HG02870 (cell line): ENCODE measurements at regions not wholly inside any gene's neighbourhood (a gene's known extent, or its start where the extent isn't known, plus 50 kb on each side); places are given as distances from the start of the nearest gene placed in this dataset.

Source experiments
- ATAC-seq: cut with Tn5 transposase; IDR thresholded peaks from one replicate; pipeline ENCODE4 v1.9.1; 2021; ENCODE audit warnings: mild to moderate bottlenecking, moderate library complexity; ENCODE audit not compliant: unreplicated experiment

GRCh38 chr1:168913711-168914463 is 184.9 kb upstream of the DPT start:
- ATAC-seq: no peak

- ATAC-seq: no peak
Observed at GRCh38 chr1:168917309-168917708, 188.3 kb upstream of the DPT start.

DNA sequence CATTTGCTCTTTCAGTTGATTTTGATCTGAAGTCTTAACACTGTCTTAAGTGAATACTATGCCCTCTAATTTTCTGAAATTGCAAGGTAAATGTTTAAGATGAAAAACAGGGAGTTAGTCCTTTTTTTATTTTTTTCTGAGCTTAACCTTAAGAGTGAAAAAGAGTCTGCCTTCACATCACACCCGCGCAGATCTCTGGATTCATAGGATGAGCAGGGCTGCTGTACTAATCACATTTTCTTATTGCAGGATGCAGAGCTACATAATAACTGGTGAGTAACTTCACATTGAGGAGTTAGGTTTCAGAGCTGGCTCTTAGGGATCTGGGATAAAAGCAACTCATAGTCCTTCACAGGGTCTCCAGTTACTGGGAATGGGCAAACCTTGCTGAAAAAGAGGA is 188.7 kb upstream of the ATP1B1 start:
- no peak for ATAC-seq

DNA sequence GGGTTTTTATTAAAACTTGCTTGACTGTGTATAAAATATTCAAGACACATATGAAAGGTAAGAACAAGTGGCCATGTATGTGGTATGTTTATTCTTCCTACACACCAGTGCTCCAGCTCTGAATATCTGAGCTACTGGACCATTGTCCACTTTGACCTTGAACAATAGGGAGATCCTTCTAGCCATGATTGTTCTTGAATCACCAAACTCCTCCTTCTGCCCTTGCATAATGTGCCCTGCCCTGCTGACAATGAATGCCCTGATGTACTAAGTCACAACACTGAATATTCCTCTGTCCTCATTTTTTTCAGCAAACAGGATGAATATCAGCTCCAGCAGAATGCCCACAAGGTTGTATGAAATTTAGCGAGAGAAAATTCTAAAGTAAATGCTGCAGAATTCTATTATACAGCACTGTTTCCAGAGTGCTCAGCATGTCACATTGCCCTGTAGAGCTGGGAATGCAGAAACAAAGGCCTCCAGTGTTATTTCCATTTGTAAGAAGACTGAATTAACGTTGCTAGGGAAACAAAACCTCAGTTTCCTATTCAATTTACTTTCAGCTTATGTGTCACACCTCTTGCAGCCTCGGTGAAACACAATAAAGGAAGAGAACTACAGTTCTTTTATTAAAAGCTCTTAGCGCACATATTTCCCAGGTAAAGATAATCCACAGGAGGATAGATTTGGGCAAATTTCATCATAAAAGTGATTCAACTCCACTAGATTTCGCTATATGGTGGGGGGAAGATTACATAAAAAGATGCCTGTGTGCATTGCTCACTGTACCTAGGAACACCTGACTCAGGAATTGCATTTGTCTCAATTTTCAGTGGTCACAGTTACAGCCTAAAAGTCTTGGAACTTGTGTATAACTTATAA is 187.4 kb upstream of the ATP1B1 start:
- ATAC-seq: no peak

- no peak for ATAC-seq
Observed at GRCh38 chr1:168920456-168921094, 185.9 kb upstream of the ATP1B1 start.

- peak; percentile 75 for ATAC-seq
Observed at GRCh38 chr1:168921629-168922028, 184.9 kb upstream of the ATP1B1 start.

DNA sequence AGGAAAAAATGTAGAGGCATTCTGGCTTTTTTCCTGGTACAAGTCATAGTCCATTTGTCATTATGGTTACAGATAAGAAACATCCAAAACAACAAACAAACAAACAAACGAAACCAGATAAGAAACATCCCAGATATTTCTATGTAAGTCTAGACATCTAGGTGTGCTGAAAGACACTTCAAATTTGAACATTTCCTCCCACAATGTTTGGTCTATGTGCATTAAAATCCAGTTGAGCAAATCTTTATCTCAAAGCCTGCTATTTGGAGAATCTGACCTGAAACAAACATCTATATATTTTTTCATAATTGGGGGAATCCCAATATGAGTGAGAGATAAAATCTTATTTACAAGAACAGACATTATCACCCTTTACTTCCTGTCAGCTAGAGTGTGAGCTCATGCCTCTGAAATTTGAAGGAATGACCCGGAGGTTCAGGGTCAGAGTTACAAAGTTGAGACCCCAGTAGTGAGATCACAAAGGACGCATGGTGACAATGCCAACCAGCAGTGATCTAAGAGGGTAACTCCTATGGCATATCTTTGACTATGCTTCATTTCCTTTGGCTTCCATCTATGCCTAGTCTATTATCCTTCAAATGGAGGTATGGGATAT is 182.9 kb upstream of the ATP1B1 start:
- ATAC-seq: no peak

- no peak for ATAC-seq
Observed at GRCh38 chr1:168924976-168925375, 181.5 kb upstream of the ATP1B1 start.

DNA sequence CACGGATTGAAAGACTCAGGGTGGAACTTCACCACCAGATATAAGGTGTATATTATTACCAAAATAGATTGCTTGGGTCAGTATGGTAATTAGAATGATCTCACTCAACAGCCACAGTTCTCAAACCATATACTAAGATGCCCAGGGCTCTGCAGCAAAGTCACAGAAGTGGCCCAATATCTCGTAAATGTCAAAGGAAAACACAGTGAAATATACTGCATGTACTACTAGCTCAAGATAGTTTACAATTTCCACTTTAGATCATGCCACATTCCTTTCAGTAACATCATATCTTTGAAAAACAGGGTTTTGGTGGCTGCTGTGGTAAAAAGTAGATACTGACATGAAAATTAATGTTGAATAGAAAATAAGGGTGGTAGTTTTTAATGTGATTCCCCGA is 180.3 kb upstream of the ATP1B1 start:
- no peak for ATAC-seq

DNA sequence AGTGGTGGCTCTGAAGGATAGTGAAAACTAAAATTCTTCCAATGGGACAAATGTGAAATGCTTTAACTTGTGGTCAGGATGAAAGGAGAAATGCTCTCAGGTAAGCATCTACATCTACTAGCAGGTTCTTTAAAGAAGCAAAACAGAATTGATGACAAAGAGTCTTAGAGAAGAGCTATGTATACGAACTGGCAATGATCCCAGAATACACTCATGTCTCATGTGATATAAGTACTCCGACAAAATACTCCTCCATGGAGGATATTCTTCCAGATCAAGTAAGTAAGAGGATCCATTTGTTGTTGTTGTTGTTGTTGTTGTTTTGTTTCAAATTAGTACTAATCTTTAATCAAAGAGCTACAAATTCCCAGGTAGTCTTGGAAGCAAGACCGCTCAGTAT is 174.0 kb upstream of the ATP1B1 start:
- ATAC-seq: no peak

DNA sequence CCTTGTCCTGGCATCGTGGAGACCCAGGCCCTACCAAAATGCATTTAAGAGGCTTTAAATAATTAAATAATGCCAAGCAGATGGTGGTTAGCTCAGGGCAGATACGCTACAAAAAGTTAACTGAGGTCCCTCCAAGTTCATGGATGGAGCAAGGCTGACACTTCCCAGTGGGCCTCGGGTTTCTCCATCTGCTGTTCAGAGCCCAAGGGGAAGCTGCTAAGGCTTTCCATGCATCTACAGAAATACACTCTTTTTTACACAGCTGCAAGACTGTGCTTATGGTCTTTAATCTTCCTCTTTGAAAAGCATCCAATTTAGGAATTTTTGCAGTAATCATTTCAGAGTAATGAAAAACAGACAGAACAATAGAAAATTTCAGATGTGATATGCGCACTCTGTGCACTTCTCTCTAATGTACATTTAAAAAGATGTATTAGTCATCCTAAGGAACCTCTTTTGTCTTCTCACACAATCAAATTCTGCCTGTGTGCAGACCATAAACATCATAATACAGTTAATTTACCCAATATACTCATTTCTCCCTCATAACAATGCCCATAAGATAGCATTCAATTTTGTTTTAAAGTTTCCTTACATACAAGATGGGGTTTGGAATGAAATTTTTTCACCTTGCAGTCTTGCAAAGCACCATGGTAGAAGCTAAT is 173.2 kb upstream of the ATP1B1 start:
- no peak for ATAC-seq

DNA sequence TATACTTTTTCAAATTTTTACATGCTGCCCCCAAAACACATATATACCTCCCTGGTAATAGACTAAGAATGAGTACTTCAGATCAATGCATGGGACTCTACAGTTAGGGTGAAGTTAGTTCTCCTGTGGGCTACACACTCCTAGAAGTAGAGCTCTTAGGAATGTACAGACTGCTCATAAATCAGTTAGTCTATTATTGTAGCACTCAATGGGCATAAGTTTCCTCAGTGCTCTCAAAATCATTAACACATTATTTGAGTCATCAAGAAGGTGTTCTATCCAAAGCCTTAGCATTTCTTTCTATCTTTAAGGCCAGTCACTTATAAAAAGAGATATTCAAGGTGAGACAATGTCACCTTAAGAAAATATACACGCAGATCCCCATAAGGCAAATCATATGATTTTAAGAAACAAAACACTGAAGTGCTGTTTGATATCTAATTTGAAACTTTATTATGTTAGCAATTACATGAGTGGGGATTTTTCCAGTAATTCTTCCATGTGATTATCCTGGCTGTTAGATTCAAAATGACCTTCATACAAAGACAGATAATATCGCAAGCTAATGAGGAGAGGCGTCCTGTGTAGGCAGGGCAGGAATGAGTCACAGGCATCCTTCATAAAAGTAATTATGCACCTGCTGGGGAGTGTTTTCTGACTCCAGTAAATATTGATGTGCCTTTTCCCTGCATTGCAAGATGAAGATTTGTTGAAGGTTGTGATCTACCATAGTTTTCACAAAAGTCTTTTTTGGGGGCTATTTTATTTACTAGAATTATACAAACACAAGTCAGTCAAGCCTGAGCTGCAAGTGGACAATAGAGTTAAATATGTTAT is 167.2 kb upstream of the ATP1B1 start:
- ATAC-seq: no peak

DNA sequence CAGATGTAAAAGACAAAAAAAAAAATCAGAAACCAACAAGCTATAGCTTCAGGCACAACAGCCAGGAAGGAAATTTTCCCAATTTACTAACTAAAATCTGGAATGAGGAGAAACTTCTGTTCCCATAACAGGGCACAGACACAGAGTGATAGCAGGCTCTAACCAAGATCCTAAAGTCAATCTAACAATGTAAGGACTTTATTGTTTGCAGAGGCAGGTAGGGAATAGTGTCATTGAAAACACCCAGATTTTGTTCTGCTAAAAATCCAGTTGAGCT is 166.6 kb upstream of the ATP1B1 start:
- no peak for ATAC-seq

DNA sequence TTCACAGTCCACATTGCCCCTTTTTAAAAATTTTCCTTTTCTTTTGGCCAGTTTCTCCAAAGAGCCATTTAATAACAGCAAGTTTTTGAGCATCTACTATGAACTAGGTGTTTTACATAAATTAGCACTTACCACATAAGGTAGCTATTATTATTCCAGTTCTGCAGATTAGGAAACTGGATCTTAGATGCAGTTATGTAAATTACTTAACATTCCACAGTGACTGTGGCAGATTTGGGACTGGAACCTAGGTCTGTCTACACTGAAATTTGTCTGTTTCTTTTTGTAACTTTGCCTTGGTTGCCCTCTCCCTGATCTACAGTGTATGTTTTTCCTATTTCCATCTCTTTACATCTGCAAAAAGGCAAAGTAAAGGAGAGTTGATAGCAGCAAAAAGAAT is 164.8 kb upstream of the ATP1B1 start:
- no peak for ATAC-seq

- ATAC-seq: no peak
Observed at GRCh38 chr1:168942165-168942564, 164.3 kb upstream of the ATP1B1 start.

- ATAC-seq: no peak
Observed at GRCh38 chr1:168945870-168946269, 160.6 kb upstream of the ATP1B1 start.

DNA sequence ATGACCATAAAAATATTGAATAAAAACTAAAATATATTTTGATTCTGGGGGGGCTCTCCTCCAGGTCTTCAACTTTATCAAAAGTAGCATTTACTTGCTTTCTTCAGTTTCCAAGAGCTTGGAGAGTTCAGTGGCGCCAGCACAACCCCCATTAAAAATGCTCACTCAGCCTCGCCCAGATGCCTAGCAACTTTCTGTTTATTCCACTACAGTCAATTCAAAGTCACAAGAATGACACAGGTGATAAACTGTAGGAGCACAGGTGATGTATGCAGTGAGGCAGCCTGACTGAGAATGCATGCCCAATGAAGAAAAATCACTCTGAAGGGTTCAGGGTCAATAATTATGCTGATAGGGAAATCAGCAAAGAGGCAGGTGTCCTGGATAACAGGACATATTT is 159.4 kb upstream of the ATP1B1 start:
- ATAC-seq: no peak

DNA sequence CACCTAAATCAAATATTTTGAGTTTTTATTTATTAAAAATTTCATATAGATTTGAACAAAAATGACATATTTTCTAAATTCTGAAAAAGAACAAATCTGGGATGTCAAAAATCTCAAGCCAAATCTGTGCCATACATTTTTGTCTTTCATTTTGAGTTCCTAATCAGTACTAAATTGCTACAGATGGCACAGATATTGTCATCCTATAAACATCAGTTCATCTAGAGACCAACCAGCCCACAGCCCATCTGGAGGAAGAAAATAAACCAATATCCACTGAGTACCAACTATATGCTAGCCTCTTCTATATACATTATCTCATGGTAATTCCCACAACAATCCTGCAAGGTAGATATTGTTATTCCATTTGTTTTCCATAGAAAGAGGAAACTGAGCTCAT is 156.8 kb upstream of the ATP1B1 start:
- ATAC-seq: no peak

DNA sequence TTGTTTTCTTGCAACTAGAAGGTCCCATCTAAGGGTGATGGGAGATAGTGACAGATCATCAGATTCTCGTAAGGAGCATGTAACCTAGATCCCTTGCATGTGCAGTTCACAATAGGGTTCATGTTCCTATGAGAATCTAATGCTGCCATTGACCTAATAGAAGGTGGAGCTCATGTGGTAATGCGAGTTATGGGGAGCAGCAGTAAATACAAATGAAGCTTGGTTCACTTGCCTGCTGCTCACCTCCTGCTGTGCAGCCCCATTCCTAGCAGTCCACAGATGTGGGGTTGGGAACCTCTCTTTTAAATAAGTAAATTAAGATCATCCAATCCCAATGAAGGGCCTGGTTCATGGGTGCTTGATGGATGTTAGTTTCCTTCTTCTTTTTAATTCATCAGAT is 148.7 kb upstream of the ATP1B1 start:
- no peak for ATAC-seq
